ENCODE measurements at regions not wholly inside any gene's neighbourhood (a gene's known extent, or its start where the extent isn't known, plus 50 kb on each side); places are given as distances from the start of the nearest gene placed in this dataset.
"Not testable (repeated sequence)": the region's sequence is repeated elsewhere in the genome, so short reads cannot be mapped to it uniquely, and the experiment has no call there.

- no peak for DNase-seq (ENCODE audit: low read depth)
These were observed 568.2 kb upstream of the ZP4 start for GRCh38 chr1:238458899-238459298.

GRCh38 chr1:238457610-238458009 is 566.9 kb upstream of the ZP4 start:
- DNase-seq (ENCODE audit: low read depth): no peak

GRCh38 chr1:238451781-238452310 is 561.1 kb upstream of the ZP4 start:
- no peak for DNase-seq (ENCODE audit: low read depth)

- no peak for DNase-seq (ENCODE audit: low read depth)
These were observed 560.3 kb upstream of the ZP4 start for GRCh38 chr1:238450976-238451375.

GRCh38 chr1:238443687-238444086 is 553.0 kb upstream of the ZP4 start:
- no peak for DNase-seq (ENCODE audit: low read depth)

GRCh38 chr1:238439511-238439910 is 548.8 kb upstream of the ZP4 start:
- no peak for DNase-seq (ENCODE audit: low read depth)

GRCh38 chr1:238438311-238439270 is 547.9 kb upstream of the ZP4 start:
- no peak for DNase-seq (ENCODE audit: low read depth)

GRCh38 chr1:238429703-238430102 is 539.0 kb upstream of the ZP4 start:
- DNase-seq (ENCODE audit: low read depth): not testable (repeated sequence)

GRCh38 chr1:238419209-238419608 is 528.5 kb upstream of the ZP4 start:
- DNase-seq (ENCODE audit: low read depth): no peak

GRCh38 chr1:238409932-238410331 is 519.2 kb upstream of the ZP4 start:
- no peak for DNase-seq (ENCODE audit: low read depth)

GRCh38 chr1:238409191-238409850 is 518.6 kb upstream of the ZP4 start:
- DNase-seq (ENCODE audit: low read depth): no peak

- DNase-seq (ENCODE audit: low read depth): no peak
These were observed 518.0 kb upstream of the ZP4 start for GRCh38 chr1:238408737-238409136.

- DNase-seq (ENCODE audit: low read depth): no peak
These were observed 515.6 kb upstream of the ZP4 start for GRCh38 chr1:238406098-238406860.

GRCh38 chr1:238404921-238405320 is 514.2 kb upstream of the ZP4 start:
- no peak for DNase-seq (ENCODE audit: low read depth)

- no peak for DNase-seq (ENCODE audit: low read depth)
These were observed 513.8 kb upstream of the ZP4 start for GRCh38 chr1:238404481-238404880.

GRCh38 chr1:238401144-238401543 is 510.4 kb upstream of the ZP4 start:
- DNase-seq (ENCODE audit: low read depth): no peak

- no peak for DNase-seq (ENCODE audit: low read depth)
These were observed 508.8 kb upstream of the ZP4 start for GRCh38 chr1:238399558-238399957.

GRCh38 chr1:238396140-238396539 is 505.4 kb upstream of the ZP4 start:
- DNase-seq (ENCODE audit: low read depth): no peak

- no peak for DNase-seq (ENCODE audit: low read depth)
These were observed 493.7 kb upstream of the ZP4 start for GRCh38 chr1:238384381-238384780.

- no peak for DNase-seq (ENCODE audit: low read depth)
These were observed 489.4 kb upstream of the ZP4 start for GRCh38 chr1:238380167-238380566.

GRCh38 chr1:238379446-238379845 is 488.7 kb upstream of the ZP4 start:
- DNase-seq (ENCODE audit: low read depth): not testable (repeated sequence)

GRCh38 chr1:238377280-238377919 is 486.7 kb upstream of the ZP4 start:
- no peak for DNase-seq (ENCODE audit: low read depth)
